H9 (cell line): ENCODE measurements at regions not wholly inside any gene's neighbourhood (a gene's known extent, or its start where the extent isn't known, plus 50 kb on each side); places are given as distances from the start of the nearest gene placed in this dataset.

Experiments used
- DNase-seq: peaks from one replicate; pipeline ENCODE4 v3.0.0-alpha.2; 2017
- H2AFZ ChIP-seq: one replicate; pipeline ENCODE4 v1.6.1; 2013; ENCODE audit warnings: mild to moderate bottlenecking, low read length, control low read depth, moderate library complexity
- H2AK5ac ChIP-seq: 2 replicates; pipeline ENCODE4 v1.6.1; 2013; ENCODE audit warnings: low read length, control low read depth, mixed read lengths; ENCODE audit not compliant: insufficient read length
- H2BK120ac ChIP-seq: one replicate; pipeline ENCODE4 v1.6.1; 2013; ENCODE audit warnings: low read depth, mild to moderate bottlenecking, low read length, control low read depth, inconsistent platforms; ENCODE audit not compliant: poor library complexity, severe bottlenecking
- H2BK12ac ChIP-seq: 2 replicates; pipeline ENCODE4 v1.6.1; 2013; ENCODE audit warnings: low read length, control low read depth, mixed read lengths, low read depth; ENCODE audit not compliant: insufficient read length
- H2BK15ac ChIP-seq: 2 replicates; pipeline ENCODE4 v1.6.1; 2013; ENCODE audit warnings: low read depth, low read length, control low read depth
- H2BK20ac ChIP-seq: one replicate; pipeline ENCODE4 v1.6.1; 2013; ENCODE audit warnings: low read depth, mild to moderate bottlenecking, low read length, control low read depth, inconsistent platforms; ENCODE audit not compliant: poor library complexity, severe bottlenecking
- H2BK5ac ChIP-seq: 2 replicates; pipeline ENCODE4 v1.6.1; 2013; ENCODE audit warnings: low read length, control low read depth, mixed read lengths; ENCODE audit not compliant: insufficient read length
- H3K14ac ChIP-seq: 2 replicates; pipeline ENCODE4 v1.6.1; 2013; ENCODE audit warnings: low read length, control low read depth; ENCODE audit not compliant: insufficient read depth
- H3K18ac ChIP-seq: 2 replicates; pipeline ENCODE4 v1.6.1; 2013; ENCODE audit warnings: low read depth, mild to moderate bottlenecking, mixed read lengths, low read length, control low read depth; ENCODE audit not compliant: insufficient read length
- H3K23ac ChIP-seq: 2 replicates; pipeline ENCODE4 v1.6.1; 2013; ENCODE audit warnings: low read length, control low read depth, mixed read lengths, low read depth; ENCODE audit not compliant: insufficient read length
- H3K23me2 ChIP-seq: 2 replicates; pipeline ENCODE4 v1.6.1; 2013; ENCODE audit warnings: low read depth, mild to moderate bottlenecking, mixed read lengths, low read length, control low read depth; ENCODE audit not compliant: insufficient read length, poor library complexity, severe bottlenecking
- H3K27ac ChIP-seq: 2 replicates; pipeline ENCODE4 v1.5.1; 2013; ENCODE audit warnings: low read length, control low read depth, mixed read lengths, low read depth; ENCODE audit not compliant: insufficient read length
- H3K27me3 ChIP-seq: 2 replicates; pipeline ENCODE4 v1.6.1; 2013; ENCODE audit warnings: low read length, control low read depth, inconsistent platforms; ENCODE audit not compliant: insufficient read depth
- H3K4ac ChIP-seq: 2 replicates; pipeline ENCODE4 v1.6.1; 2013; ENCODE audit warnings: low read depth, mild to moderate bottlenecking, control low read depth, inconsistent platforms, low read length, moderate library complexity
- H3K4me1 ChIP-seq: 2 replicates; pipeline ENCODE4 v1.6.1; 2013; ENCODE audit warnings: low read length, control low read depth, inconsistent platforms; ENCODE audit not compliant: insufficient read depth
- H3K4me2 ChIP-seq: 2 replicates; pipeline ENCODE4 v1.6.1; 2013; ENCODE audit warnings: low read length, control low read depth, mixed read lengths; ENCODE audit not compliant: insufficient read length, insufficient read depth
- H3K56ac ChIP-seq: 2 replicates; pipeline ENCODE4 v1.6.1; 2013; ENCODE audit warnings: low read depth, mild to moderate bottlenecking, mixed read lengths, low read length, control low read depth; ENCODE audit not compliant: insufficient read length
- H3K79me1 ChIP-seq: 2 replicates; pipeline ENCODE4 v1.6.1; 2013; ENCODE audit warnings: low read depth, mild to moderate bottlenecking, moderate library complexity, low read length, control low read depth, inconsistent platforms; ENCODE audit not compliant: insufficient read depth, poor library complexity, severe bottlenecking
- H3K79me2 ChIP-seq: 2 replicates; pipeline ENCODE4 v1.6.1; 2013; ENCODE audit warnings: low read length, control low read depth, inconsistent platforms; ENCODE audit not compliant: insufficient read depth
- H3K9ac ChIP-seq: 2 replicates; pipeline ENCODE4 v1.6.1; 2013; ENCODE audit warnings: low read length, control low read depth, mixed read lengths; ENCODE audit not compliant: insufficient read length; ENCODE audit errors: extremely low read depth
- H3K9me3 ChIP-seq: one replicate; pipeline ENCODE4 v1.6.1; 2013; ENCODE audit warnings: low read depth, low read length, inconsistent platforms; ENCODE audit not compliant: control insufficient read depth
- H3T11ph ChIP-seq: one replicate; pipeline ENCODE4 v1.6.1; 2013; ENCODE audit warnings: mild to moderate bottlenecking, low read length, control low read depth, inconsistent platforms
- H4K20me1 ChIP-seq: one replicate; pipeline ENCODE4 v1.6.1; 2013; ENCODE audit not compliant: control insufficient read depth, insufficient read length, insufficient read depth
- H4K5ac ChIP-seq: 2 replicates; pipeline ENCODE4 v1.6.1; 2013; ENCODE audit warnings: low read depth, mild to moderate bottlenecking, mixed read lengths, low read length, control low read depth; ENCODE audit not compliant: insufficient read length
- H4K8ac ChIP-seq: replicated peaks from 2 replicates; pipeline ENCODE4 v1.6.1; 2013; ENCODE audit warnings: low read length, control low read depth, mixed read lengths, low read depth; ENCODE audit not compliant: insufficient read length
- H4K91ac ChIP-seq: 2 replicates; pipeline ENCODE4 v1.6.1; 2013; ENCODE audit warnings: low read depth, mild to moderate bottlenecking, moderate library complexity, mixed read lengths, low read length, control low read depth; ENCODE audit not compliant: insufficient read length
- H3K27ac Mint-ChIP-seq, 3 experiments: 2 replicates in 2 of 3; 3 replicates in 1 of 3; pipeline ENCODE4 v1.8.0; 2020 to 2021; ENCODE audit warnings: mixed read lengths in 3 of 3, mild to moderate bottlenecking in 1 of 3, moderate library complexity in 1 of 3
- H3K27me3 Mint-ChIP-seq: 2 replicates; pipeline ENCODE4 v1.8.0; 2021; ENCODE audit warnings: low read depth, mild to moderate bottlenecking, moderate library complexity, mixed read lengths
- H3K36me3 Mint-ChIP-seq, 3 experiments: 2 replicates in 2 of 3; 3 replicates in 1 of 3; pipeline ENCODE4 v1.8.0; 2020 to 2021; ENCODE audit warnings: low read depth in 3 of 3, mixed read lengths in 3 of 3; ENCODE audit not compliant: insufficient read depth in 1 of 3
- H3K4me1 Mint-ChIP-seq, 2 experiments: 2 replicates each; pipeline ENCODE4 v1.8.0; 2020; ENCODE audit warnings: mixed read lengths in 2 of 2
- H3K4me3 Mint-ChIP-seq, 2 experiments: 2 replicates in 1 of 2; 3 replicates in 1 of 2; pipeline ENCODE4 v1.8.0; 2020 to 2021; ENCODE audit warnings: mild to moderate bottlenecking in 2 of 2, mixed read lengths in 2 of 2, moderate library complexity in 1 of 2
- H3K9me3 Mint-ChIP-seq, 2 experiments: 2 replicates in 1 of 2; 3 replicates in 1 of 2; pipeline ENCODE4 v1.8.0; 2020; ENCODE audit warnings: mild to moderate bottlenecking in 2 of 2, mixed read lengths in 2 of 2, moderate library complexity in 1 of 2
- CTCF ChIP-seq: fragments of 200-600 bp; sonication (generic); conservative IDR thresholded peaks from 3 replicates; pipeline ENCODE4 v1.8.0; 2021; ENCODE audit warnings: antibody characterized with exemption, mild to moderate bottlenecking
- WGBS: extraction: QIAGEN DNeasy Blood & Tissue Kit; methylation state at CpG from one replicate; pipeline ENCODE4 v1.1.7; 2013; ENCODE audit warnings: missing lambda C conversion rate, low lambda C conversion rate, mixed read lengths; ENCODE audit not compliant: insufficient read length; ENCODE audit errors: extremely low coverage; 5-methylcytosine and 5-hydroxymethylcytosine counted together

- WGBS, result no CpG with 5 or more reads among the region's 3 CpGs
- H2BK15ac ChIP-seq, result no peak overlapping the region
- H3K9ac ChIP-seq, result no peak overlapping the region
- H2BK120ac ChIP-seq, result no peak overlapping the region
- Mint-ChIP-seq H3K36me3 (no peaks in the 10 kb centered on the region), H3K27ac (no peak overlapping the region), H3K4me1 (peaks cover 4 to 8% of the 10 kb centered on the region in 2 experiments), H3K9me3 (no peaks in the 10 kb centered on the region), H3K4me3 (no peak overlapping the region), H3K27me3 (no peaks in the 10 kb centered on the region)
- H2BK5ac ChIP-seq, result no peak overlapping the region
- no peaks in the 10 kb centered on the region for H3K79me1 ChIP-seq
- H3K4me1 ChIP-seq, result no peaks in the 10 kb centered on the region
- H4K91ac ChIP-seq, result no peak overlapping the region
- no peak overlapping the region for H2BK12ac ChIP-seq
- H3K79me2 ChIP-seq, result no peaks in the 10 kb centered on the region
- no peak overlapping the region for H2BK20ac ChIP-seq
- no peak overlapping the region for H3K4me2 ChIP-seq
- no peaks in the 10 kb centered on the region for H3K27me3 ChIP-seq
- H3K18ac ChIP-seq, result no peak overlapping the region
- H3T11ph ChIP-seq, result no peak overlapping the region
- no peak overlapping the region for H3K23ac ChIP-seq
- no peak overlapping the region for H4K5ac ChIP-seq
- no peak overlapping the region for H3K4ac ChIP-seq
- DNase-seq, result no peak
- H3K9me3 ChIP-seq, result no peaks in the 10 kb centered on the region
- no peaks in the 10 kb centered on the region for H4K20me1 ChIP-seq
- H3K14ac ChIP-seq, result no peak overlapping the region
- H2AFZ ChIP-seq, result no peak overlapping the region
- H4K8ac ChIP-seq, result no peak overlapping the region
- H3K56ac ChIP-seq, result no peak overlapping the region
- TF ChIP-seq CTCF, result no peak
- no peaks in the 10 kb centered on the region for H3K23me2 ChIP-seq
- no peak overlapping the region for H2AK5ac ChIP-seq
- no peak overlapping the region for H3K27ac ChIP-seq
Measured at GRCh38 chr16:52074133-52074532, 472.8 kb downstream of the TOX3 start.
